Tibial artery (tissue), 4 donors: ENCODE measurements at regions not wholly inside any gene's neighbourhood (a gene's known extent, or its start where the extent isn't known, plus 50 kb on each side); places are given as distances from the start of the nearest gene placed in this dataset.

Source experiments
- DNase-seq, 2 donors: peaks; one replicate each; pipeline ENCODE4 v3.0.0-alpha.2; 2019
- H3K27ac ChIP-seq, 2 donors: fragments of 200-600 bp; sonication (generic) in 1 of 2; 1 replicate in 1 of 2; 2 replicates in 1 of 2; pipeline ENCODE4 v1.5.1; 2018 to 2019; ENCODE audit warnings: mild to moderate bottlenecking in 1 of 2
- H3K27me3 ChIP-seq, 2 donors: fragments of 200-600 bp; sonication (generic) in 1 of 2; one replicate each; pipeline versions ENCODE4 v1.5.1 to v1.6.0; 2016 to 2019
- H3K36me3 ChIP-seq, 3 donors: fragments of 200-600 bp; sonication (generic) in 2 of 3; one replicate each; pipeline ENCODE4 v1.5.1; 2016 to 2019; ENCODE audit warnings: mild to moderate bottlenecking in 2 of 3
- H3K4me1 ChIP-seq, 4 donors: fragments of 200-600 bp; sonication (generic) in 2 of 4; 1 replicate in 3 of 4; 2 replicates in 1 of 4; pipeline ENCODE4 v1.5.1; 2016 to 2019
- H3K4me3 ChIP-seq, 2 donors: fragments of 200-600 bp; sonication (generic) in 1 of 2; 1 replicate in 1 of 2; 2 replicates in 1 of 2; pipeline ENCODE4 v1.5.1; 2018 to 2019; ENCODE audit warnings: mild to moderate bottlenecking in 2 of 2
- H3K9me3 ChIP-seq, 3 donors: fragments of 200-600 bp; sonication (generic) in 1 of 3; one replicate each; pipeline ENCODE4 v1.5.1; 2016 to 2019
- CTCF ChIP-seq, 2 experiments: fragments of 200-600 bp in 1 of 2; fragments of 450-650 bp in 1 of 2; IDR thresholded peaks; one replicate each; pipeline ENCODE4 v1.5.1; 2017 to 2019; ENCODE audit warnings: antibody characterized with exemption in 2 of 2, mild to moderate bottlenecking in 1 of 2, moderate library complexity in 1 of 2
- intact Hi-C: fragments of 100-400 bp; cut with DNase I; formaldehyde crosslinking; loops from one replicate; pipeline ENCODE4 v1.15.0; 2023; ENCODE audit warnings: low total_unique reads

- no peaks in the 10 kb centered on the region for H3K36me3 ChIP-seq
- no peak overlapping the region for H3K27ac ChIP-seq
- H3K4me3 ChIP-seq = no peak overlapping the region
- no peak for TF ChIP-seq CTCF (IDR thresholded peaks at IDR 0.05)
- H3K27me3 ChIP-seq = no peaks in the 10 kb centered on the region
- no peaks in the 10 kb centered on the region for H3K4me1 ChIP-seq
- H3K9me3 ChIP-seq = no peaks in the 10 kb centered on the region
- DNase-seq = no peak
- intact Hi-C loops = no loop called here
Measured at GRCh38 chr2:144042751-144043150, 477.2 kb downstream of the ZEB2 start.

- Histone ChIP-seq H3K9me3 (no peaks in the 10 kb centered on the region), H3K27me3 (no peaks in the 10 kb centered on the region), H3K36me3 (no peaks in the 10 kb centered on the region), H3K4me3 (no peak overlapping the region), H3K27ac (no peak overlapping the region), H3K4me1 (no peaks in the 10 kb centered on the region)
- DNase-seq = no peak
- no peak for TF ChIP-seq CTCF (IDR thresholded peaks at IDR 0.05)
- intact Hi-C loops = no loop called here
Measured at GRCh38 chr2:144041612-144042011, 478.3 kb downstream of the ZEB2 start.

GRCh38 chr2:144040834-144041233, 479.1 kb downstream of the ZEB2 start:
- DNase-seq = no peak
- Histone ChIP-seq H3K27me3 (no peaks in the 10 kb centered on the region), H3K27ac (no peak overlapping the region), H3K4me1 (no peaks in the 10 kb centered on the region), H3K36me3 (no peaks in the 10 kb centered on the region), H3K9me3 (no peaks in the 10 kb centered on the region), H3K4me3 (no peak overlapping the region)
- intact Hi-C loops = no loop called here
- TF ChIP-seq CTCF (IDR thresholded peaks at IDR 0.05) = no peak

GRCh38 chr2:144032566-144032965, 487.4 kb downstream of the ZEB2 start:
- Histone ChIP-seq H3K36me3 (no peaks in the 10 kb centered on the region), H3K27me3 (no peaks in the 10 kb centered on the region), H3K4me3 (no peak overlapping the region), H3K27ac (no peak overlapping the region), H3K9me3 (no peaks in the 10 kb centered on the region), H3K4me1 (no peaks in the 10 kb centered on the region)
- no peak for TF ChIP-seq CTCF (IDR thresholded peaks at IDR 0.05)
- DNase-seq = no peak
- intact Hi-C loops = no loop called here

- H3K9me3 ChIP-seq = no peaks in the 10 kb centered on the region
- TF ChIP-seq CTCF (IDR thresholded peaks at IDR 0.05) = no peak
- H3K36me3 ChIP-seq = no peaks in the 10 kb centered on the region
- H3K27me3 ChIP-seq = no peaks in the 10 kb centered on the region
- DNase-seq = no peak
- no peak overlapping the region for H3K27ac ChIP-seq
- no peaks in the 10 kb centered on the region for H3K4me1 ChIP-seq
- H3K4me3 ChIP-seq = no peak overlapping the region
- intact Hi-C loops = no loop called here
Measured at GRCh38 chr2:144030791-144031190, 489.1 kb downstream of the ZEB2 start.

GRCh38 chr2:144027593-144027992, 492.3 kb downstream of the ZEB2 start:
- Histone ChIP-seq H3K4me1 (no peaks in the 10 kb centered on the region), H3K36me3 (no peaks in the 10 kb centered on the region), H3K27me3 (no peaks in the 10 kb centered on the region), H3K27ac (no peak overlapping the region), H3K9me3 (peaks cover 0 to 5% (median 1%) of the 10 kb centered on the region in 3 donors), H3K4me3 (no peak overlapping the region)
- intact Hi-C loops = no loop called here
- TF ChIP-seq CTCF (IDR thresholded peaks at IDR 0.05) = no peak
- DNase-seq = no peak
